Gastrocnemius medialis (tissue), 4 donors: ENCODE measurements at regions not wholly inside any gene's neighbourhood (a gene's known extent, or its start where the extent isn't known, plus 50 kb on each side); places are given as distances from the start of the nearest gene placed in this dataset.

ENCODE experiments used
- ATAC-seq, 2 donors: fragments of 150-250 bp; one replicate each; pipeline ENCODE4 v1.9.1; 2016
- DNase-seq, 2 donors: peaks; one replicate each; pipeline ENCODE4 v3.0.0-alpha.2; 2019
- H3K27ac ChIP-seq, 4 donors: fragments of 200-600 bp; sonication (generic); 1 replicate in 1 of 4; 2 replicates in 3 of 4; pipeline ENCODE4 v1.5.1; 2016 to 2018; ENCODE audit warnings: mild to moderate bottlenecking in 2 of 4, moderate library complexity in 1 of 4
- H3K27me3 ChIP-seq, 3 donors: fragments of 200-600 bp; sonication (generic) in 2 of 3; 1 replicate in 1 of 3; 2 replicates in 2 of 3; pipeline versions ENCODE4 v1.5.1 to v1.6.0; 2016 to 2019; ENCODE audit warnings: mild to moderate bottlenecking in 1 of 3, moderate library complexity in 1 of 3
- H3K36me3 ChIP-seq, 2 donors: fragments of 200-600 bp; sonication (generic) in 1 of 2; one replicate each; pipeline ENCODE4 v1.5.1; 2017 to 2018
- H3K4me1 ChIP-seq, 2 donors: fragments of 200-600 bp; sonication (generic) in 1 of 2; one replicate each; pipeline ENCODE4 v1.5.1; 2016 to 2017; ENCODE audit warnings: mild to moderate bottlenecking in 2 of 2
- H3K4me3 ChIP-seq, 4 donors: fragments of 200-600 bp; sonication (generic) in 3 of 4; 1 replicate in 1 of 4; 2 replicates in 3 of 4; pipeline ENCODE4 v1.5.1; 2016 to 2019; ENCODE audit warnings: mild to moderate bottlenecking in 2 of 4
- H3K9me3 ChIP-seq, 3 donors: fragments of 200-600 bp; sonication (generic) in 2 of 3; 1 replicate in 1 of 3; 2 replicates in 2 of 3; pipeline ENCODE4 v1.5.1; 2016 to 2019
- CTCF ChIP-seq, 5 experiments: fragments of 450-650 bp in 3 of 5; fragments of 200-600 bp in 2 of 5; sonication (generic) in 2 of 5; IDR thresholded peaks in 4 of 5; conservative IDR thresholded peaks in 1 of 5; 1 replicate in 4 of 5; 2 replicates in 1 of 5; pipeline ENCODE4 v1.5.1; 2016 to 2019; ENCODE audit warnings: antibody characterized with exemption in 5 of 5, mild to moderate bottlenecking in 3 of 5, moderate library complexity in 3 of 5
- POLR2A ChIP-seq, 2 donors: fragments of 450-650 bp; IDR thresholded peaks; one replicate each; pipeline ENCODE4 v1.6.1; 2017; ENCODE audit warnings: antibody characterized with exemption in 2 of 2, mild to moderate bottlenecking in 2 of 2, moderate library complexity in 2 of 2
- in situ Hi-C, 4 donors: fragments of 200-750 bp; cut with MboI; loops; one replicate each; pipeline versions ENCODE4 v1.15.0 to v1.8.0; 2017; ENCODE audit warnings: low sequenced_read_pairs in 4 of 4
- intact Hi-C: fragments of 100-400 bp; cut with DNase I; formaldehyde crosslinking; loops from one replicate; pipeline ENCODE4 v1.15.1; 2023; ENCODE audit warnings: low total_unique reads

GRCh38 chr22:48055827-48056226 is 1293.4 kb downstream of the TBC1D22A start:
- H3K27me3 ChIP-seq = peaks cover 0 to 3% (median 0%) of the 10 kb centered on the region in 3 donors
- H3K4me1 ChIP-seq = no peaks in the 10 kb centered on the region
- H3K9me3 ChIP-seq = no peaks in the 10 kb centered on the region
- no peak overlapping the region for H3K27ac ChIP-seq
- no peak overlapping the region for H3K4me3 ChIP-seq
- intact Hi-C loops = no loop called here
- no peak for DNase-seq
- H3K36me3 ChIP-seq = no peaks in the 10 kb centered on the region
- in situ Hi-C loops = no loop called here
- ATAC-seq = no peak
- TF ChIP-seq POLR2A (IDR thresholded peaks at IDR 0.05) = no peak
- TF ChIP-seq CTCF (IDR thresholded peaks at IDR 0.05 in 4 of 5, conservative IDR thresholded peaks at IDR 0.05 in 1 of 5) = no peak

GRCh38 chr22:48055185-48055584 is 1292.7 kb downstream of the TBC1D22A start:
- intact Hi-C loops = no loop called here
- Histone ChIP-seq H3K4me3 (no peak overlapping the region), H3K9me3 (no peaks in the 10 kb centered on the region), H3K27ac (no peak overlapping the region), H3K4me1 (no peaks in the 10 kb centered on the region), H3K36me3 (no peaks in the 10 kb centered on the region), H3K27me3 (peaks cover 0 to 3% (median 0%) of the 10 kb centered on the region in 3 donors)
- DNase-seq (no peak), ATAC-seq (no peak)
- in situ Hi-C loops = no loop called here
- no peak for TF ChIP-seq POLR2A (IDR thresholded peaks at IDR 0.05)
- no peak for TF ChIP-seq CTCF (IDR thresholded peaks at IDR 0.05 in 4 of 5, conservative IDR thresholded peaks at IDR 0.05 in 1 of 5)

GRCh38 chr22:48054596-48054995 is 1292.1 kb downstream of the TBC1D22A start:
- no peaks in the 10 kb centered on the region for H3K9me3 ChIP-seq
- no peak for ATAC-seq
- intact Hi-C loops (no loop called here), in situ Hi-C loops (no loop called here)
- H3K4me3 ChIP-seq = no peak overlapping the region
- no peak overlapping the region for H3K27ac ChIP-seq
- no peaks in the 10 kb centered on the region for H3K4me1 ChIP-seq
- DNase-seq = no peak
- peaks cover 0 to 3% (median 0%) of the 10 kb centered on the region in 3 donors for H3K27me3 ChIP-seq
- no peak for TF ChIP-seq CTCF (IDR thresholded peaks at IDR 0.05 in 4 of 5, conservative IDR thresholded peaks at IDR 0.05 in 1 of 5)
- no peak for TF ChIP-seq POLR2A (IDR thresholded peaks at IDR 0.05)
- H3K36me3 ChIP-seq = no peaks in the 10 kb centered on the region

- no peak for TF ChIP-seq CTCF (IDR thresholded peaks at IDR 0.05 in 4 of 5, conservative IDR thresholded peaks at IDR 0.05 in 1 of 5)
- TF ChIP-seq POLR2A (IDR thresholded peaks at IDR 0.05) = no peak
- DNase-seq (no peak), ATAC-seq (no peak)
- in situ Hi-C loops (no loop called here), intact Hi-C loops (no loop called here)
- Histone ChIP-seq H3K4me1 (no peaks in the 10 kb centered on the region), H3K36me3 (no peaks in the 10 kb centered on the region), H3K27me3 (peaks cover 0 to 2% (median 0%) of the 10 kb centered on the region in 3 donors), H3K9me3 (no peaks in the 10 kb centered on the region), H3K27ac (no peak overlapping the region), H3K4me3 (no peak overlapping the region)
Measured at GRCh38 chr22:48053973-48054372, 1291.5 kb downstream of the TBC1D22A start.

- Histone ChIP-seq H3K36me3 (no peaks in the 10 kb centered on the region), H3K4me3 (no peak overlapping the region), H3K27ac (no peak overlapping the region), H3K27me3 (no peaks in the 10 kb centered on the region), H3K9me3 (no peaks in the 10 kb centered on the region), H3K4me1 (no peaks in the 10 kb centered on the region)
- DNase-seq (no peak), ATAC-seq (no peak)
- intact Hi-C loops (no loop called here), in situ Hi-C loops (no loop called here)
- TF ChIP-seq POLR2A (IDR thresholded peaks at IDR 0.05) (no peak), CTCF (IDR thresholded peaks at IDR 0.05 in 4 of 5, conservative IDR thresholded peaks at IDR 0.05 in 1 of 5) (no peak)
Measured at GRCh38 chr22:48053486-48053885, 1291.0 kb downstream of the TBC1D22A start.
